Stimulated activated CD4-positive, alpha-beta T cell treated with anti-CD3 and anti-CD28 coated beads, Interleukin-4, amount 100 ng/mL, for 24 hours (primary cell): ENCODE measurements at regions not wholly inside any gene's neighbourhood (a gene's known extent, or its start where the extent isn't known, plus 50 kb on each side); places are given as distances from the start of the nearest gene placed in this dataset.
"Not testable (repeated sequence)": the region's sequence is repeated elsewhere in the genome, so short reads cannot be mapped to it uniquely, and the experiment has no call there.

Experiments
- DNase-seq: peaks from one replicate; pipeline ENCODE4 v3.0.0-alpha.2; 2020

GRCh38 chr18:78816114-78816513 is 163.5 kb upstream of the SALL3 start:
- no peak for DNase-seq

GRCh38 chr18:78816916-78817315 is 162.7 kb upstream of the SALL3 start:
- no peak for DNase-seq

- DNase-seq = no peak
Measured at GRCh38 chr18:78818495-78818894, 161.1 kb upstream of the SALL3 start.

DNA sequence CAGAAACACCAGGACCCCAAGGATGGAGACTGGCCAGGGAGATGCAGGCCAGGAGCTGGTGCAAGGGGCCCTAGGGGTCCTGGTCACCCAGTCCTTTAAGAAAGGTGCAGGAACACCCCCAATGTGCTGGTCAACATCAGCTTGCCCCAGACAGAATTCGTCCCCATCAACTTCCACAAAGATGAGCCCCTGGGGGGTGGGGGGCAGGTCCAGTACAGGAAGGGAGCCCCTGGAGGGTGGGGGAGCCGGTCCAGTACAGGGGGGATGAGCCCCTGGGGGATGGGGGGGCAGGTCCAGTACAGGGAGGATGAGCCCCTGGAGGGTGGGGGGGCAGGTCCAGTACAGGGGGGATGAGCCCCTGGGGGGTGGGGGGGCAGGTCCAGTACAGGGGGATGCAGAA is 160.7 kb upstream of the SALL3 start:
- no peak for DNase-seq

DNA sequence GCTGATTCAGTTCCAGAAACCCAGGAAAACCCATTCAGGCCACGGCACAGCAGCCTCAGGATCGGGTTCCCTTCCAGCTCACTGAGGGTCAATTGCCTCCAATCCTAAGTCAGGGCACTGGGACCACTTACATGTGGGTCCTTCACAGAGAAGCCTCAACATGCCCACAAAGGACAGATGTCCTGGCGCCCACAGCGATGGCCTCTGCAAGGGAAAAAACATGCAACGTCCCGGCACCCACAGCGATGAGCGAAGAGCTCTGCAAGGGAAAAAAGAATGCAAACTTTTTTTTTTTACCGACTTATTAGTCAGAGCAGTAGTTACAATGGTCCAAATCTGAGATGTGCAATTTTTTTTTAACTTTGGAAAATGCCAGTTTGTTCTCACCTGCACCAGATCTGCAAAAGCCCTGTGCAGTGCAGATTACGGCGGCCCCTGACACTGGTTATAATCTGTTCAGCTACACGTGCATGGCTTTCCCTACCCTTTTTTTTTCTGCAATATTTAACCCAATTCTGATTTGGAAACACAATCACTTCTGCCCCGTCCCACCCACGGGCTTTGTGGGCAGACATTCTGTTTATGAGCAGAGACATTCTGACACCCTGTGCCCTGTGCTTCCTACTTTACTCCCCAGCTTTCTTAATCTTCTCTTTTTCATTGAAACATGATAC is 159.3 kb upstream of the SALL3 start:
- DNase-seq = no peak

- no peak for DNase-seq
Measured at GRCh38 chr18:78821396-78821795, 158.2 kb upstream of the SALL3 start.

DNA sequence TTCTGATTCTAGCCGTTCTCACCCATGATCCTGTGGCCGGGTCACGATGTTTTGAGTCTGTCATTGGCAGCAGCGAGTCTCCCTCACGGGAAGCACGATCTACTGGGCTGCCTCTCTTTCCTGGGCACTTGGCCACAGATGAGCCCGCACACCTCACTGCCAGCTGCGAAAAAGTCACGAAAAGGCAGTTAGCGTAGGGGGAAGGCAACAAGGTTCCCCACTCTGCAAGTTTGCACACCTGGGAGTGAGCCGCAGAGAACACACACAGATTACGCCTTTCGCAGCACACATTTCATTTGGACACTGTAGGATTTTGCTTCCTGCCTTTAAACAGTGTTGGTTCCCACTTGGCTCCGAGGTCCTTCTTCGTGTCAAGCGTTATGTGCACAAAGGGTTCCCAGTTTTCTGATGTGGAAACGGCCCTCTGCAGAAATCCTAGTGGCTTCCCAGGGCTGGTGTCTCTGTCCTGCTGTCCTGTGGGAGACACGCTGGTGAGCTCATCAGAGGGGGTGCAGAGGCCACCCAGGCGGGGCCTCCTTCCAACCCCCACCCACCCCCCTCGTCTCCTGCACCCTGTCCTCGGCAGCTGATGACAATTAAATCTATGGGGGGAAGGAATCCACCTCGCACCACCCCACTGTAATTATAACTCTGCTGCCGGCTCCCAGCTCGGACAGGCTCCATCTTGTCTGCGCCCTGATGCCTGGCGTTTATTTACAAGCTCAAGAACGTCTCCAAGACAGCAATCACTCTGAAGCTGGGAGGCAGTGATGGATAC is 157.3 kb upstream of the SALL3 start:
- no peak for DNase-seq

DNA sequence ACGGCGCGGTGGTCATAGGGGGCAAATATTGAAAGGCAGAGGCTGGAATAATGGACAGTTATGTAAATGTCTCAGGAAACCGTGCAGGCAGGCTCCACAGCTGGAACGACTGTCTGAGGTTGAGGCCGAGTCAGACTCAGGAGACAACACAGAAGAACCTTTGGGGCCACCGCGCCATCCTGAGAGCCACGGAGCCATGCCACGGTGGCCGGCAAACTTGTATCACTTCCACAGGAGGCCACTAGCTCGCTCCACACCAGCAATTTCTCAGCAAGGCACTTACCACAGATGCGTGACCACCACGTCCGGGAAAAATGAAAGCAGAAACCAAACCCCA is 156.7 kb upstream of the SALL3 start:
- DNase-seq = no peak

DNA sequence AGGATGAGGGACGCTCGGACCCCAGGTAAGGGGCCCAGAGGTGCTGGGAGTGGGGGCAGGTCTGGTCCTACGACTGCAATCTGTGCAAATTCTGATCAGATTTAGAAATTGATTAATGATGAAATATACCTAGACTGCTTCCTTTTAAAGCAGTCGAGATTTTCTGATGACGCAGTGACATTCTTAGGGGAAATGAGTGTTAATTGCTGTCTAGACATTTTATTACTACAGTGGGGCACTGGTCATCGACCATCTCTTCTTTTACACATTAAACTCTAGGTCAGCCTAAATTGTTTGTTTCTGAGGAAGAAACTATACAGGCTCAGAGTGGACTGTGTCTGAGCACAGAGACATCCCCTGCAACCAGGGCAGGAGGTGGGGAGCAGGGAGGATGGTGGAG is 154.4 kb upstream of the SALL3 start:
- no peak for DNase-seq

DNA sequence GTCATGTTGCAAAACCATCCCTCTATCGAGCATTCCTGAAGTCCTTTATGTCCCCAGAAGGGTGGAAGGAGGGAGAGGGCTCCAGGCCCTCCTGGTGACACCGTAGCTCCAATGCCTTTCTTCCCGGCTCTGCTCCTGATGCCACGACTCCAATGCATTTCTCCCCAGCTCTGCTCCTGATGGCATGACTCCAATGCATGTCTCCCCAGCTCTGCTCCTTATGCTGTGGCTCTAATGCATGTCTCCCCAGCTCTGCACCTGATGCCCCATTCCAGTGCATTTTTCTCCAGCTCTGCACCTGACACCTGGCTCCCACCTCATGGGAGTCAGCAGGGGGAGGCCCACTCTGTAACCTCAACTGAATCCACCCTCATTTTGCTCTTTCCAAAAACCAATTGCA is 153.0 kb upstream of the SALL3 start:
- DNase-seq = no peak

DNA sequence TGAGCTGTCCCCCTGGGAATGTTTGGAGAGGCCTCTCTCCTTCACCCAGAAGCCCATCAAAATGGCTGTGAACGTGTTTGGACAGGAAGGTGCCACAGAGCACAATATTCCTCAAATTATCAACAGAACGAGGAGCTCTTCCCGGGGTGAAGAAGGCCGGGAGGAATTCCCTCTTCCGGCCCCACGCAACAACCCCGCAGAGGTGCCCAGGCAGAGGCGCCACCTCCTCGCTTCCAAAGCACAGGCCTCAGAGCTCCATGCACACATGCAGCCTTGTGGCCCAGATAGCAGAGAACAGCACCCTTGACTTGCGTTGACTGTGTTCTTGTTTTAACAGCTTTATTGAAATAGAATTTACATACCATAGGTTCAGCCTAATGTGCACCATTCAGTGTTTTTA is 152.5 kb upstream of the SALL3 start:
- DNase-seq = no peak

DNA sequence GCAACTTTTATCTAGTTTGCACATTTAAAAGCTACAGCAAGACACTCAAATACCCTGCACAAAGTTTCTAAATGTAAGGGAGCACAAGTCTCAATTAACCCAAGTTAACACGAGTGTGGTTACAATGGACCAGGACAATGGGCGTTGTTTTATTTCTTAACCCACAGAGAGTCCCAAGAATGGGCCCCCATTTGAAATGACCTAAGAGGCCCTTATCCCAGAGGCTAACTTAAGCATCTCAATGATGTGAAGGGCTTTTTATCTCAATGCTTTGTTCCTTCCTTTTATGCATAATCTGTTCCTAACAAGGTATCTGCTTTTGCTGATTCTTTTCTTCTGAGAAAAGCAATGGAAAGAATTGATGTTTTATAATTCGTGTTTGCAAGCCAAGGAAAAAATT is 151.5 kb upstream of the SALL3 start:
- no peak for DNase-seq

DNA sequence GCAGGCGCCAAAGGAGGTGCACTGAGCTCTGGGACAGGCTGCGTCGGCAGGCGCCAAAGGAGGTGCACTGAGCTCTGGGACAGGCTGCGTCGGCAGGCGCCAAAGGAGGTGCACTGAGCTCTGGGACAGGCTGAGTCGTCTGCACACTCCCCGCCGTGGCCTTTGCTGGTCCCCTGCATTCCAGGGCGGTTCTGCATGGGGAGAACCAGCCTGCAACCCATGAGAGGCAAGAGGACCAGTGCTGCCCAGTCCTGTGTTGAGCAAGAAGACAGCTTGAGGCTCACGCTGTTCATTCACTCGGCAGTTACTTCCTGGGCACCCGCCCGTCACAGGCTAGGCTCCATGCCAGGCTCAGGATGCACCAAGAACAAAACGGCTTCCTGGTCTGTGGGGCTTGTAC is 150.6 kb upstream of the SALL3 start:
- DNase-seq = not testable (repeated sequence)

GRCh38 chr18:78830161-78830560 is 149.5 kb upstream of the SALL3 start:
- no peak for DNase-seq

GRCh38 chr18:78830826-78831225 is 148.8 kb upstream of the SALL3 start:
- no peak for DNase-seq

DNA sequence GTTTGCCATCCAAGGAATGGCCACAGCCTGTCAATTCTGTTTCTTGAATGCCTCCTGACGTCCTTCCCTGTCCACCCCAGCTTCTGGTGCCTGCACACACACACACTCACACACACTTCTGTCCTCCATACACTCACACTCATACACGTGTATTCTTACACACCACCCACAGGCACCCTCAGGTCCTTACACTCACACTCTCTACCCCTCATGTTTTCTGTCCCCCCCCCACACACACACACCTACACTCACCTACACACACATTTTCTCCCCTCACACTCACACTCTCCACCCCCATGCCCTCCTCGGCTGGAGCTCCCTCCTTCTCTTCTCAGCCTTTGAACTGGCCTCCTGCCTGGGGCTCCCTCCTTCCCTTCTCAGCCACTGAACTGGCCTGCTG is 148.0 kb upstream of the SALL3 start:
- no peak for DNase-seq

DNA sequence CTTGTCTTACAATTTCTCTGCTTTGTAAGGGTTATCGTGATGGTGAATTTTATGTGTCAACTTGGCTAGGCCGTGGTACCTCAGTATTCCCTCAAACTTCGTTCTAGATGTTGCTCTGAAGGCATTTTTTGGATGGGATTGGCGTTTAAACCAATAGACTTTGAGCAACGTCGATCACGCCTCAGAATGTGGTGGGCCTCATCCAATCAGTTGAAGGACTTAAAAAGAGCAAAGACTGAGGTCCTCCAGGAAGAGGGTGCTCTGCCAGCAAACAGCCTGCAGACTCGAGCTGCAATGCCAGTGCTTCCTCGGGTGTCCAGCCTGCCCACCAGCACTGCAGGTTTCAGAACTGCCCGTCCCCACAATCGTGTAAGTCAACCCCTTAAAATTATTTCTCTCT is 145.8 kb upstream of the SALL3 start:
- DNase-seq = no peak

DNA sequence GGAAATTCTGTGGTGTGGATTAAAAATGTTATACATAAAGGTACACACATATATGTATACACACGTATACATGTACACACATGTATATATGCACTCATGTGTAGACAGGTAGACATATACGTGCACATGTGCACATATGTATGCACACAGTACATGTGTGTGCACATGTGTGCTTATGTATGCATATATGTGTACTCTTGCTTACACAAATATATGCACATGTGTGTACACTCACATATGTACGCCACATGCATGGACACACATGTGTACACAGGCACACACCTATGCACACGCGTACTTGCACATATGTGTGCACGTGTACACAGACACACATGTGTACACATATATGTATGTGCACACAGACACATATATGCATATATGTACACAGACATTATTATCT is 142.8 kb upstream of the SALL3 start:
- no peak for DNase-seq

GRCh38 chr18:78837754-78838153 is 141.9 kb upstream of the SALL3 start:
- DNase-seq = no peak

DNA sequence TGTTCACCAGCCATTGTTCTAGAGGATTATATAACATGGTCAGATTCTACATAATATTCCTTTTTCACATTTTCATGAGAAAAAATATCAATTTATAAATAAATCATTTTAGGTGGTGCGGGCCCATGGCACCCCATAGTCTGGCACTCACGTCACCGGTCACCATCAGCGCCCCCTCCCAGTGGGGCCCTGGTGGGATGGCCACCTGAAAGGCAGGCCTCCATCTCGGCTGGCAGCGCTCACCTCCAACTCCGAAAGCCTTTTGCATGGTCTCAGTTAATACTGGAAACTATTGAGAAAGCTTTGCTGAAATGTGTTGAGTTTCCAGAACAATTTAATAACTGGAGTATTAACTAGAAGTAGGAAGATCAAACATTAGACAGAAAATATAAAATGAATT is 141.4 kb upstream of the SALL3 start:
- DNase-seq = no peak

GRCh38 chr18:78849046-78849445 is 130.6 kb upstream of the SALL3 start:
- no peak for DNase-seq

GRCh38 chr18:78849458-78849857 is 130.2 kb upstream of the SALL3 start:
- no peak for DNase-seq

DNA sequence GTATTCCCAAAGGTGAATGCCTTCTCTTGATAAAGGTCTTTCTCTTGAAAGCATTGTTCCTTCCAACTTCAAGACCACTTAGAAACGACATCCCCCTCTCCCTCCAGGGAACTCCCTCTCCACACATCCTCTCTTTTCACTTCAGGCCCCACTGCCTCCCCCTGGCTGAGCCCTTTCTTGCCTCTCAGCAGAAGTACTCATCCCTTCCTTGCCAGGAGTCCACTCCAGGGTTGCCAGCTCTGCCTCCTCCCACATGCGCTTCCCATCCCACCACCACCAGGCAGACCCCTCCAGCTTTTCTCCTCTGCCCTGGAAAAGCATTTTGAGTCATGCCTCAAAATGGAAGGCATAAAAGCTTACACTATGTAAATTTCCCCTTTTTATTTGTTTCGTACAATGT is 126.3 kb upstream of the SALL3 start:
- no peak for DNase-seq

DNA sequence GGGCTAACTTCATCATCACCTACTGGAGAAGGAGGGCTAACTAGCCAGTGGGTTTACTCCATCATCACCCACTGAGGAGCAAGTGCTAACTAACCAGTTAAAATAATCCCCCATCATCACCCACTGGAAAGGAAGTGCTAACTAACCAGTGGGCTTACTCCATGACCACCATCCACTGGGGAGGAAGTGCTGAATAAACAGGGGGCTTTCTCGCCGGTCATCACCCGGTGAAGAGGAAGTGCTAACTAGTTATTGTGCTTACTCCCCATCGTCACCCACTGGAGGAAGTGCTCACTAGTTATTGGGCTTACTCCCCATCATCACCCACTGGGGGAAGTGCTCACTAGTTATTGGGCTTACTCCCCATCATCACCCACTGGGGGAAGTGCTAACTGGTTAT is 124.4 kb upstream of the SALL3 start:
- DNase-seq = no peak
